GDM1 (cell line): ENCODE measurements at regions not wholly inside any gene's neighbourhood (a gene's known extent, or its start where the extent isn't known, plus 50 kb on each side); places are given as distances from the start of the nearest gene placed in this dataset.

Experiments
- DNase-seq: peaks from one replicate; lab custom pipeline; 2025; lab: John Stamatoyannopoulos, UW

- no peak for DNase-seq
These were observed 339.8 kb downstream of the PRDM2 start for GRCh38 chr1:14039582-14040430.

GRCh38 chr1:14049965-14050364, 350.0 kb downstream of the PRDM2 start:
- DNase-seq, result no peak

GRCh38 chr1:14055442-14056223, 355.6 kb downstream of the PRDM2 start:
- no peak for DNase-seq

GRCh38 chr1:14057640-14058039, 357.7 kb downstream of the PRDM2 start:
- no peak for DNase-seq

GRCh38 chr1:14061204-14061603, 361.2 kb downstream of the PRDM2 start:
- no peak for DNase-seq

- no peak for DNase-seq
These were observed 361.7 kb downstream of the PRDM2 start for GRCh38 chr1:14061722-14062121.

- DNase-seq, result no peak
These were observed 362.7 kb downstream of the PRDM2 start for GRCh38 chr1:14062669-14063068.

GRCh38 chr1:14064649-14065442, 364.9 kb downstream of the PRDM2 start:
- no peak for DNase-seq

- no peak for DNase-seq
These were observed 365.5 kb downstream of the PRDM2 start for GRCh38 chr1:14065486-14065885.

GRCh38 chr1:14067036-14067435, 367.0 kb downstream of the PRDM2 start:
- DNase-seq, result no peak

GRCh38 chr1:14067711-14068110, 367.7 kb downstream of the PRDM2 start:
- no peak for DNase-seq

GRCh38 chr1:14071581-14071980, 371.6 kb downstream of the PRDM2 start:
- no peak for DNase-seq

GRCh38 chr1:14080653-14081052, 380.7 kb downstream of the PRDM2 start:
- DNase-seq, result no peak

GRCh38 chr1:14082331-14082730, 382.3 kb downstream of the PRDM2 start:
- no peak for DNase-seq

- no peak for DNase-seq
These were observed 383.3 kb downstream of the PRDM2 start for GRCh38 chr1:14083277-14083676.

GRCh38 chr1:14083706-14084105, 383.7 kb downstream of the PRDM2 start:
- no peak for DNase-seq

GRCh38 chr1:14090062-14090461, 390.1 kb downstream of the PRDM2 start:
- no peak for DNase-seq

GRCh38 chr1:14090531-14090930, 390.5 kb downstream of the PRDM2 start:
- no peak for DNase-seq

GRCh38 chr1:14094611-14095400, 394.8 kb downstream of the PRDM2 start:
- DNase-seq, result no peak

- DNase-seq, result no peak
These were observed 398.4 kb downstream of the PRDM2 start for GRCh38 chr1:14098294-14098913.

- DNase-seq, result no peak
These were observed 400.5 kb downstream of the PRDM2 start for GRCh38 chr1:14100444-14100843.
